IPS DF 6.9 (cell line): ENCODE measurements at regions not wholly inside any gene's neighbourhood (a gene's known extent, or its start where the extent isn't known, plus 50 kb on each side); places are given as distances from the start of the nearest gene placed in this dataset.
A peak's percentile ranks its signal among the peaks of the same experiment; 100 is the strongest.

Experiments
- DNase-seq: peaks from one replicate; pipeline ENCODE4 v3.0.0-alpha.2; 2013; ENCODE audit warnings: low read depth, low spot score
- H3K27ac ChIP-seq: one replicate; pipeline ENCODE4 v1.5.1; 2013; ENCODE audit warnings: low read length, control low read depth
- H3K27me3 ChIP-seq: 2 replicates; pipeline ENCODE4 v1.6.1; 2013; ENCODE audit warnings: mild to moderate bottlenecking, low read length; ENCODE audit not compliant: control insufficient read depth, insufficient read depth
- H3K36me3 ChIP-seq: 2 replicates; pipeline ENCODE4 v1.6.1; 2013; ENCODE audit warnings: low read length; ENCODE audit not compliant: control insufficient read depth, insufficient read depth
- H3K4me1 ChIP-seq: 2 replicates; pipeline ENCODE4 v1.6.1; 2013; ENCODE audit warnings: low read length; ENCODE audit not compliant: control insufficient read depth, insufficient read depth
- H3K4me3 ChIP-seq: 2 replicates; pipeline ENCODE4 v1.5.1; 2013; ENCODE audit warnings: mild to moderate bottlenecking, low read length
- H3K9me3 ChIP-seq: 2 replicates; pipeline ENCODE4 v1.6.1; 2013; ENCODE audit warnings: low read length, inconsistent platforms; ENCODE audit not compliant: control insufficient read depth, insufficient read depth
- WGBS: extraction: QIAGEN DNeasy Blood & Tissue Kit; methylation state at CpG from one replicate; pipeline ENCODE4 v1.1.7; 2013; ENCODE audit warnings: mixed read lengths, missing lambda C conversion rate; ENCODE audit not compliant: insufficient read length, insufficient coverage; 5-methylcytosine and 5-hydroxymethylcytosine counted together

DNA sequence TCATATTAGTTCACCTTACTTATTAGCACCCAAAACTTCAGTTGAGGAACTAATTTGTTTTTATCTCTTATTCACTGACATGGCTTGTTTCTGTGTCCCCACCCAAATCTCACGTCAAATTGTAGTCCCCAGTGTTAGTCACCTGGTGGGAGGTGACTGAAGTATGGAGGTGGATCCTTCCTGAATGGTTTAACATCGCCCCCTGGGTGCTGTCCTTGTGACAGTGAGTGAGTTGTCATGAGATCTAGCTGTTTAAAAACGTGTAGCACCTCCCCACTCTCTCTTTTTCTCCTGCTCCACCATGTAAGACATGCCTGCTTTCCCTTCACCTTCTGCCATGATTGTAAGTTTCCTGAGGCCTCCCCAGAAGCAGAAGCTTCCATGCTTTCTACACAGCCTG lies 75.0 kb upstream of the HECTD2 start:
- Histone ChIP-seq H3K36me3 (no peaks in the 10 kb centered on the region), H3K4me3 (no peak overlapping the region), H3K27ac (no peak overlapping the region), H3K9me3 (no peaks in the 10 kb centered on the region), H3K4me1 (no peaks in the 10 kb centered on the region; the same call in 1 of the 2 replicates), H3K27me3 (no peaks in the 10 kb centered on the region)
- WGBS = no CpG with 5 or more reads among the region's 3 CpGs
- peak; percentile 2 for DNase-seq

GRCh38 chr10:91339729-91340128 lies 70.4 kb upstream of the HECTD2 start:
- H3K36me3 ChIP-seq = no peaks in the 10 kb centered on the region
- DNase-seq = no peak
- H3K27ac ChIP-seq = no peak overlapping the region
- no CpG with 5 or more reads among the region's 1 CpG for WGBS
- no peaks in the 10 kb centered on the region for H3K27me3 ChIP-seq
- H3K4me1 ChIP-seq = no peaks in the 10 kb centered on the region; the same call in 1 of the 2 replicates
- H3K9me3 ChIP-seq = no peaks in the 10 kb centered on the region
- no peak overlapping the region for H3K4me3 ChIP-seq

GRCh38 chr10:91340613-91341362 lies 69.4 kb upstream of the HECTD2 start:
- DNase-seq = no peak
- WGBS = no CpG with 5 or more reads among the region's 8 CpGs

GRCh38 chr10:91341686-91342085 lies 68.5 kb upstream of the HECTD2 start:
- Histone ChIP-seq H3K27me3 (no peaks in the 10 kb centered on the region), H3K4me1 (no peaks in the 10 kb centered on the region; the same call in 1 of the 2 replicates), H3K36me3 (no peaks in the 10 kb centered on the region), H3K9me3 (no peaks in the 10 kb centered on the region), H3K4me3 (no peak overlapping the region), H3K27ac (no peak overlapping the region)
- no peak for DNase-seq

More at GRCh38 chr10:91340613-91341362, 69.4 kb upstream of the HECTD2 start:
- Histone ChIP-seq H3K9me3 (no peaks in the 10 kb centered on the region), H3K4me1 (no peaks in the 10 kb centered on the region; the same call in 1 of the 2 replicates), H3K27me3 (no peaks in the 10 kb centered on the region), H3K27ac (no peak overlapping the region), H3K4me3 (no peak overlapping the region), H3K36me3 (no peaks in the 10 kb centered on the region)

GRCh38 chr10:91343010-91343409 lies 67.1 kb upstream of the HECTD2 start:
- WGBS = no CpG with 5 or more reads among the region's 1 CpG

DNA sequence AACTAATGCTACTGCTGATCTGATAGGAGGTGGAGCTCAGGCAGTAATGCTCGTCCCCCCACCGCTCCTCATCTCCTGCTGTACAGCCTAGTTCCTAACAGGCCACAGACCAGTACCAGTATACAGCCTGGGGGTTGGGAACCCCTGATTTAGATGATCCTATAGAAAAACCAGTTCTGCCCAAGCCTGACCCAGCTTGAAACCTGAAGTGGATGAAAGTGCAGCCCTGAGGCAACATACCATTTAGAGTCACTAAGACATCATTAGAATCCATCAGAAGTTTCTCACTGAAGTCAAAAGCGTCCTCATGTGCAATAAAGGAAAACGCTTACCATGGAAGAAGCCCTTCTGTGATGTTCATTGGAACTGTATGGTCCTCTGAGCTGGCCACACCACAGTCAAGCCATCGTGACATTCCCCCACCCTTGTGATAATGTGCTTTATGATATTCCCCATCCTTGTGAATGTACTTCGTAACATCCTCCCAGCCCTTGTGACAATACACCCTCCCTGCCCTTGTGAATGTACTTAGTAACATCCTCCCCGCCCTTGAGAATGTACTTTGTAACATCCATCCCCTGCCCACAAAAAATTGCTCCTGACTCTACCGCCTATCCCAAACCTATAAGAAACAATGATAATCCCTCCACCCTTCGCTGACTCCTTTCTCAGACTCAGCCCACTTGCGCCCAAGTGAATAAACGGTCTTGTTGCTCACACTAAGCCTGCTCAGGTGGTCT lies 65.9 kb upstream of the HECTD2 start:
- DNase-seq = no peak
- WGBS = no CpG with 5 or more reads among the region's 11 CpGs
- no peaks in the 10 kb centered on the region for H3K27me3 ChIP-seq
- no peaks in the 10 kb centered on the region for H3K36me3 ChIP-seq
- no peak overlapping the region for H3K4me3 ChIP-seq
- H3K4me1 ChIP-seq = no peaks in the 10 kb centered on the region; the same call in 1 of the 2 replicates
- no peaks in the 10 kb centered on the region for H3K9me3 ChIP-seq
- H3K27ac ChIP-seq = no peak overlapping the region

More at GRCh38 chr10:91343010-91343409, 67.1 kb upstream of the HECTD2 start:
- no peak overlapping the region for H3K27ac ChIP-seq
- no peaks in the 10 kb centered on the region for H3K36me3 ChIP-seq
- no peaks in the 10 kb centered on the region; the same call in 1 of the 2 replicates for H3K4me1 ChIP-seq
- no peak for DNase-seq
- H3K4me3 ChIP-seq = no peak overlapping the region
- no peaks in the 10 kb centered on the region for H3K27me3 ChIP-seq
- no peaks in the 10 kb centered on the region for H3K9me3 ChIP-seq

DNA sequence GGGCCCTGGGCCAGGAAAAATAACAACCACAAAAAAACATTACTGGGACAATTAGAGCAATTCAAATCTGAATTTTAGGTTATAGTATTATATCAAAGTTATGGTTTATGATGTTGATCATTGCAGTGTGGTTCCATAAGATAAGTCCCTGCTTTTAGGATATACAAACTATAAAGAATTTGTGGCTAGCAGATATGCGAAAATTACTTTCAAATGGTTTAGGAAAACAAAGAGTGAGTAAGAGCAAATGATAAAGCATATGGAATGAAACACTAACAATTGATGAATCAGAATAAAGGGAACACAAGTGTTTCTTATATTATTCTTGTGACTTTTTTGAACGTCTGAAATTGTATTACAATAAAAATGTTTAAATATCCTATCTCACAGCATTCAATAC lies 64.4 kb upstream of the HECTD2 start:
- no peaks in the 10 kb centered on the region for H3K36me3 ChIP-seq
- H3K9me3 ChIP-seq = no peaks in the 10 kb centered on the region
- H3K4me1 ChIP-seq = no peaks in the 10 kb centered on the region
- no peak overlapping the region for H3K27ac ChIP-seq
- H3K4me3 ChIP-seq = no peak overlapping the region
- DNase-seq = no peak
- no CpG with 5 or more reads among the region's 2 CpGs for WGBS
- no peaks in the 10 kb centered on the region for H3K27me3 ChIP-seq

GRCh38 chr10:91347529-91347928 lies 62.6 kb upstream of the HECTD2 start:
- no peak for DNase-seq
- Histone ChIP-seq H3K4me1 (no peaks in the 10 kb centered on the region), H3K27me3 (no peaks in the 10 kb centered on the region), H3K9me3 (no peaks in the 10 kb centered on the region), H3K4me3 (no peak overlapping the region), H3K27ac (no peak overlapping the region), H3K36me3 (no peaks in the 10 kb centered on the region)
- WGBS = no CpG with 5 or more reads among the region's 1 CpG

GRCh38 chr10:91349381-91349780 lies 60.8 kb upstream of the HECTD2 start:
- H3K4me3 ChIP-seq = no peak overlapping the region
- H3K9me3 ChIP-seq = no peaks in the 10 kb centered on the region
- H3K36me3 ChIP-seq = no peaks in the 10 kb centered on the region
- DNase-seq = no peak
- H3K4me1 ChIP-seq = no peaks in the 10 kb centered on the region
- H3K27me3 ChIP-seq = no peaks in the 10 kb centered on the region
- no peak overlapping the region for H3K27ac ChIP-seq

- H3K36me3 ChIP-seq = no peaks in the 10 kb centered on the region
- H3K4me3 ChIP-seq = no peak overlapping the region
- H3K27ac ChIP-seq = no peak overlapping the region
- no CpG with 5 or more reads among the region's 2 CpGs for WGBS
- H3K27me3 ChIP-seq = no peaks in the 10 kb centered on the region
- no peak for DNase-seq
- no peaks in the 10 kb centered on the region for H3K4me1 ChIP-seq
- no peaks in the 10 kb centered on the region for H3K9me3 ChIP-seq
Measured at GRCh38 chr10:91350651-91351081, 59.5 kb upstream of the HECTD2 start.
